ENCODE measurements at regions not wholly inside any gene's neighbourhood (a gene's known extent, or its start where the extent isn't known, plus 50 kb on each side); places are given as distances from the start of the nearest gene placed in this dataset.

DNA sequence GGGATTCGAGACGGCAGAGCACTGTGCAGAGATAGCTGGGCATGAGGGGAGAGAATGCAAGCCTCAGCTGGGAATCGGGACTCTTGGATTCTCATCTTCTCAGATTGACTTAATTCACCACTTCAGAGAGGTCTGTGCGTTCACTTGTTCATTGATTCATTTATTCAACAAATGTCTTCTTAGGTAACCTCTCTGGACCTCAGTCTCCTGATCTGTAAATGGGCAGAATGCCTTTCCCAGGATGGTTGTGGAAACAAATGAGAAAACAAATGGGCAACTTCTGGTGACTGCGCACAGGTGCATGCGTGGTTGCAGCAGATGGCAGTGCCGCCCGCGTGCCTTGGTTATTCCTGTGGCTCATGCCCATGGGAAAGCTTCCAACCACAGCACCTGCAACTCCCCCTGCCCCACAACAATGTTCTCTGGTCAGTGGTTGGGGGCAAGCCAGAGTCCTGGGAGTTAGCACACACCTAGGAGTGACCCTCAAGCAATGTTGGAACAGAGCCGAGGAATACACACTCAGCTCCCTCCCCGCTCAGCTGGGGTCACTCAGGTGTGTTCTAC is 110.1 kb upstream of the RUNX3 start:
- ChIA-PET CTCF (interaction anchor here (1.5 to 9.7 kb wide), 2 partner anchors 93 to 109 kb away, joined by 3 to 79 read pairs; partner anchors contain the start of gene RUNX3), POLR2A (no interaction called here)
- Histone ChIP-seq H3K4me3 (no peak overlapping the region), H3K27ac (no peak overlapping the region), H3K4me1 (no peaks in the 10 kb centered on the region), H3K4me2 (no peak overlapping the region), H3K9me3 (no peaks in the 10 kb centered on the region)
- ATAC-seq = no peak
- FAIRE-seq = no peak
- no peak for DNase-seq (ENCODE audit: low read depth in 1 of 2, low spot score in 1 of 2)
- 65% methylated on average over 9 of the region's 11 CpGs for WGBS (ENCODE audit: missing lambda C conversion rate)
- TF ChIP-seq, protein P1, sequence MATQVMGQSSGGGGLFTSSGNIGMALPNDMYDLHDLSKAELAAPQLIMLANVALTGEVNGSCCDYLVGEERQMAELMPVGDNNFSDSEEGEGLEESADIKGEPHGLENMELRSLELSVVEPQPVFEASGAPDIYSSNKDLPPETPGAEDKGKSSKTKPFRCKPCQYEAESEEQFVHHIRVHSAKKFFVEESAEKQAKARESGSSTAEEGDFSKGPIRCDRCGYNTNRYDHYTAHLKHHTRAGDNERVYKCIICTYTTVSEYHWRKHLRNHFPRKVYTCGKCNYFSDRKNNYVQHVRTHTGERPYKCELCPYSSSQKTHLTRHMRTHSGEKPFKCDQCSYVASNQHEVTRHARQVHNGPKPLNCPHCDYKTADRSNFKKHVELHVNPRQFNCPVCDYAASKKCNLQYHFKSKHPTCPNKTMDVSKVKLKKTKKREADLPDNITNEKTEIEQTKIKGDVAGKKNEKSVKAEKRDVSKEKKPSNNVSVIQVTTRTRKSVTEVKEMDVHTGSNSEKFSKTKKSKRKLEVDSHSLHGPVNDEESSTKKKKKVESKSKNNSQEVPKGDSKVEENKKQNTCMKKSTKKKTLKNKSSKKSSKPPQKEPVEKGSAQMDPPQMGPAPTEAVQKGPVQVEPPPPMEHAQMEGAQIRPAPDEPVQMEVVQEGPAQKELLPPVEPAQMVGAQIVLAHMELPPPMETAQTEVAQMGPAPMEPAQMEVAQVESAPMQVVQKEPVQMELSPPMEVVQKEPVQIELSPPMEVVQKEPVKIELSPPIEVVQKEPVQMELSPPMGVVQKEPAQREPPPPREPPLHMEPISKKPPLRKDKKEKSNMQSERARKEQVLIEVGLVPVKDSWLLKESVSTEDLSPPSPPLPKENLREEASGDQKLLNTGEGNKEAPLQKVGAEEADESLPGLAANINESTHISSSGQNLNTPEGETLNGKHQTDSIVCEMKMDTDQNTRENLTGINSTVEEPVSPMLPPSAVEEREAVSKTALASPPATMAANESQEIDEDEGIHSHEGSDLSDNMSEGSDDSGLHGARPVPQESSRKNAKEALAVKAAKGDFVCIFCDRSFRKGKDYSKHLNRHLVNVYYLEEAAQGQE (IDR thresholded peaks at IDR 0.05) = no peak
- TF ChIP-seq RARB (CRISPR knock-in tag; IDR thresholded peaks at IDR 0.05) = no peak

DNA sequence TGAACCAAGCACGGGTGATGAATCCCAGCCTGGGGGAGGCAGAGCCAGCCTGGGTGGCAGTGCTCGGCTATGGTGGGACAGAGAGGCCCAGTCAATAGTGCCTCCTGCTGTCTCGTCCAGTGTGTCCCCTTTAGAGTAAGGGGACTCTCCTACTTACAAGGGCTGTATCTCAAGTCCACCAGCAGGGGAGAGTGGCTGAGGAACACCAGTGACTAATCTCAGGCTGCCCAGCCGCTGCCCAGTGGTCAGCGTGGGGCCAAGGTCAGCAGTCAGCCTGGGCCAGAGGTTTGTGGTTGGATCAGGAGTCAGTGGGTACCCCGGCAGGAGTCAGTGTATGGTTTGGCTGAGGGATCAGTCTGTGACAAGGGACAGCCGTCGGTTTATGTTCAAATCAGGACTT is 109.2 kb upstream of the RUNX3 start:
- H3K9me3 ChIP-seq = no peaks in the 10 kb centered on the region
- DNase-seq (ENCODE audit: low read depth in 1 of 2, low spot score in 1 of 2) (peak in 1 of 2 experiments; percentile 16), FAIRE-seq (no peak), ATAC-seq (peak in 1 of 2 experiments; percentile 54; a peak in 3 of 6 replicates)
- WGBS (ENCODE audit: missing lambda C conversion rate) = 58% methylated on average over 3 of the region's 8 CpGs
- TF ChIP-seq EHMT2 (IDR thresholded peaks at IDR 0.05; ENCODE audit: low read depth) (no peak), CBX2 (IDR thresholded peaks at IDR 0.05; ENCODE audit: borderline replicate concordance, low read depth) (no peak), ZSCAN20 (CRISPR knock-in tag; IDR thresholded peaks at IDR 0.05) (no peak), MAZ (IDR thresholded peaks at IDR 0.05; ENCODE audit: borderline replicate concordance, low read depth, low read length) (no peak), SMC3 (IDR thresholded peaks at IDR 0.05) (no peak), ZFP36 (IDR thresholded peaks at IDR 0.05; ENCODE audit: borderline replicate concordance, partially characterized antibody) (no peak), RFX5 (IDR thresholded peaks at IDR 0.05) (no peak), JUNB (IDR thresholded peaks at IDR 0.05) (no peak), TFCP2L1 (CRISPR knock-in tag; IDR thresholded peaks at IDR 0.05) (no peak), NFE2L2 (conservative IDR thresholded peaks at IDR 0.05; ENCODE audit: low read length) (no peak), CBX8 (IDR thresholded peaks at IDR 0.05) (no peak), TP53 (CRISPR knock-in tag; IDR thresholded peaks at IDR 0.05) (no peak), NR3C1 (IDR thresholded peaks at IDR 0.05) (no peak), SREBF2 (IDR thresholded peaks at IDR 0.05) (no peak), GATA3 (IDR thresholded peaks at IDR 0.05; ENCODE audit: borderline replicate concordance) (no peak), MYC (IDR thresholded peaks at IDR 0.05; ENCODE audit: borderline replicate concordance, low read length) (no peak)
- TF ChIP-seq, protein P2, sequence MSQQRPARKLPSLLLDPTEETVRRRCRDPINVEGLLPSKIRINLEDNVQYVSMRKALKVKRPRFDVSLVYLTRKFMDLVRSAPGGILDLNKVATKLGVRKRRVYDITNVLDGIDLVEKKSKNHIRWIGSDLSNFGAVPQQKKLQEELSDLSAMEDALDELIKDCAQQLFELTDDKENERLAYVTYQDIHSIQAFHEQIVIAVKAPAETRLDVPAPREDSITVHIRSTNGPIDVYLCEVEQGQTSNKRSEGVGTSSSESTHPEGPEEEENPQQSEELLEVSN (IDR thresholded peaks at IDR 0.05; ENCODE audit: borderline replicate concordance, low read depth) = no peak
- TF ChIP-seq, protein P1 (IDR thresholded peaks at IDR 0.05) = no peak
- H3K4me2 ChIP-seq = no peak overlapping the region
- ChIA-PET CTCF (interaction anchor here (1.3 to 9.7 kb wide), 5 partner anchors 9 to 108 kb away, joined by 6 to 79 read pairs (median 19); partner anchors contain the start of gene RUNX3), POLR2A (no interaction called here)
- no peak overlapping the region for H3K27ac ChIP-seq
- no peak overlapping the region for H3K4me3 ChIP-seq
- no peaks in the 10 kb centered on the region for H3K4me1 ChIP-seq

Measured in A549 (cell line).